Astrocyte (in vitro differentiated cells and primary cell): ENCODE measurements at regions not wholly inside any gene's neighbourhood (a gene's known extent, or its start where the extent isn't known, plus 50 kb on each side); places are given as distances from the start of the nearest gene placed in this dataset.

ENCODE experiments used
- DNase-seq: peaks from one replicate; pipeline ENCODE4 v3.0.0-alpha.2; 2010; ENCODE audit warnings: low read depth
- FAIRE-seq: peaks from 2 replicates; lab custom pipeline; 2011; peaks lifted over from hg19 to GRCh38; lab: Jason Lieb, UNC
- H2AFZ ChIP-seq: 2 replicates; pipeline ENCODE4 v1.6.0; 2012; ENCODE audit warnings: low read depth, low read length, inconsistent platforms
- H3K27ac ChIP-seq: 2 replicates; pipeline ENCODE4 v1.5.1; 2011; ENCODE audit warnings: low read depth, low read length, inconsistent platforms
- H3K27me3 ChIP-seq: 2 replicates; pipeline ENCODE4 v1.6.0; 2011; ENCODE audit warnings: low read length, inconsistent platforms; ENCODE audit not compliant: insufficient read depth
- H3K36me3 ChIP-seq: 2 replicates; pipeline ENCODE4 v1.5.1; 2011; ENCODE audit warnings: low read length, inconsistent platforms; ENCODE audit not compliant: insufficient read depth
- H3K4me1 ChIP-seq: 2 replicates; pipeline ENCODE4 v1.5.1; 2011; ENCODE audit warnings: low read length, inconsistent platforms; ENCODE audit not compliant: insufficient read depth
- H3K4me2 ChIP-seq: 2 replicates; pipeline ENCODE4 v1.6.0; 2012; ENCODE audit warnings: low read length, inconsistent platforms
- H3K4me3 ChIP-seq: 2 replicates; pipeline ENCODE4 v1.5.1; 2011; ENCODE audit warnings: low read depth, mild to moderate bottlenecking, low read length, inconsistent platforms; ENCODE audit not compliant: insufficient read depth
- H3K79me2 ChIP-seq: 2 replicates; pipeline ENCODE4 v1.6.0; 2012; ENCODE audit warnings: mild to moderate bottlenecking, low read length, inconsistent platforms; ENCODE audit not compliant: insufficient read depth
- H3K9ac ChIP-seq: 2 replicates; pipeline ENCODE4 v1.6.0; 2012; ENCODE audit warnings: mild to moderate bottlenecking, low read length, inconsistent platforms
- H3K9me3 ChIP-seq: 2 replicates; pipeline ENCODE4 v1.5.1; 2012; ENCODE audit warnings: low read depth, mild to moderate bottlenecking, low read length, inconsistent platforms; ENCODE audit not compliant: insufficient read depth
- H4K20me1 ChIP-seq: 2 replicates; pipeline ENCODE4 v1.6.0; 2012; ENCODE audit warnings: low read length, inconsistent platforms; ENCODE audit not compliant: insufficient read depth
- H3K27ac Mint-ChIP-seq: one replicate; pipeline ENCODE4 v1.8.0; 2021; ENCODE audit warnings: mild to moderate bottlenecking, mixed read lengths; ENCODE audit not compliant: unreplicated experiment
- H3K27me3 Mint-ChIP-seq: one replicate; pipeline ENCODE4 v1.8.0; 2021; ENCODE audit warnings: low read depth, mixed read lengths; ENCODE audit not compliant: unreplicated experiment
- H3K36me3 Mint-ChIP-seq: one replicate; pipeline ENCODE4 v1.8.0; 2021; ENCODE audit warnings: low read depth, mixed read lengths; ENCODE audit not compliant: unreplicated experiment
- H3K4me1 Mint-ChIP-seq: one replicate; pipeline ENCODE4 v1.8.0; 2021; ENCODE audit warnings: low read depth, mixed read lengths; ENCODE audit not compliant: unreplicated experiment
- H3K4me3 Mint-ChIP-seq: one replicate; pipeline ENCODE4 v1.8.0; 2021; ENCODE audit warnings: mild to moderate bottlenecking, moderate library complexity, mixed read lengths; ENCODE audit not compliant: unreplicated experiment
- H3K9me3 Mint-ChIP-seq: one replicate; pipeline ENCODE4 v1.8.0; 2021; ENCODE audit warnings: mild to moderate bottlenecking, mixed read lengths; ENCODE audit not compliant: unreplicated experiment
- EZH2 ChIP-seq: IDR thresholded peaks from 2 replicates; pipeline ENCODE4 v1.6.1; 2012; ENCODE audit warnings: mild to moderate bottlenecking, low read length, inconsistent platforms; ENCODE audit not compliant: insufficient read depth
- TF ChIP-seq, protein P1 (sequence below): IDR thresholded peaks from 2 replicates; pipeline ENCODE4 v1.5.1; 2011; ENCODE audit warnings: low read depth, mild to moderate bottlenecking, inconsistent platforms, low read length, moderate library complexity; ENCODE audit not compliant: insufficient read depth

DNA sequence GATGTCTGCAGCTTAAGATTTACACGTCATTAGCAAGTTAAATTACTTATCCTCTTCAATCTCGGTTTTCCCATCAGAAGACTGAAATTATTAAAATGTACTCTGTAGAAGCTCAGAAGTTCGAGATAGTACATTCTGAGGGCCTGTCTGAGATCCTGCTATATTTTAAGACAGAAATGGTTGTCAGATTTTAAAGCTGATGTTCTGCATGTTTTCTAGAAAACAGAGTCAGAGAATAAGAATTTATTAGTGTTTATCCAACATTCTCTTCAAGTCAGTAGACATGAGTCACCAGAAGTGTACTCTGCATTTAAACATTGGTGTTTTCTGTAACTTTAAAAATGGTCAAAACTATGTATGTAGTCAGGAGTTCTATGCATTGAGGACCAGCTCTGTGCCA, 155.2 kb upstream of the MYOCD start:
- no peak overlapping the region for H2AFZ ChIP-seq
- Mint-ChIP-seq H3K4me1 (peaks cover 21% of the 10 kb centered on the region), H3K9me3 (peaks cover 1% of the 10 kb centered on the region), H3K27me3 (no peaks in the 10 kb centered on the region), H3K27ac (no peak overlapping the region), H3K36me3 (no peaks in the 10 kb centered on the region), H3K4me3 (no peak overlapping the region)
- no peaks in the 10 kb centered on the region for H3K27me3 ChIP-seq
- no peaks in the 10 kb centered on the region for H3K79me2 ChIP-seq
- H3K27ac ChIP-seq, result peak overlapping the region; percentile 35
- H4K20me1 ChIP-seq, result no peaks in the 10 kb centered on the region
- no peaks in the 10 kb centered on the region for H3K36me3 ChIP-seq
- peaks cover 24% of the 10 kb centered on the region for H3K4me1 ChIP-seq
- no peak overlapping the region for H3K4me3 ChIP-seq
- peak overlapping the region; percentile 11 for H3K9ac ChIP-seq
- DNase-seq, result peak; percentile 49
- no peaks in the 10 kb centered on the region for H3K9me3 ChIP-seq
- TF ChIP-seq, protein P1, sequence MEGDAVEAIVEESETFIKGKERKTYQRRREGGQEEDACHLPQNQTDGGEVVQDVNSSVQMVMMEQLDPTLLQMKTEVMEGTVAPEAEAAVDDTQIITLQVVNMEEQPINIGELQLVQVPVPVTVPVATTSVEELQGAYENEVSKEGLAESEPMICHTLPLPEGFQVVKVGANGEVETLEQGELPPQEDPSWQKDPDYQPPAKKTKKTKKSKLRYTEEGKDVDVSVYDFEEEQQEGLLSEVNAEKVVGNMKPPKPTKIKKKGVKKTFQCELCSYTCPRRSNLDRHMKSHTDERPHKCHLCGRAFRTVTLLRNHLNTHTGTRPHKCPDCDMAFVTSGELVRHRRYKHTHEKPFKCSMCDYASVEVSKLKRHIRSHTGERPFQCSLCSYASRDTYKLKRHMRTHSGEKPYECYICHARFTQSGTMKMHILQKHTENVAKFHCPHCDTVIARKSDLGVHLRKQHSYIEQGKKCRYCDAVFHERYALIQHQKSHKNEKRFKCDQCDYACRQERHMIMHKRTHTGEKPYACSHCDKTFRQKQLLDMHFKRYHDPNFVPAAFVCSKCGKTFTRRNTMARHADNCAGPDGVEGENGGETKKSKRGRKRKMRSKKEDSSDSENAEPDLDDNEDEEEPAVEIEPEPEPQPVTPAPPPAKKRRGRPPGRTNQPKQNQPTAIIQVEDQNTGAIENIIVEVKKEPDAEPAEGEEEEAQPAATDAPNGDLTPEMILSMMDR, result no peak
- no peak for TF ChIP-seq EZH2
- peak overlapping the region; percentile 14 for H3K4me2 ChIP-seq
- FAIRE-seq, result peak; percentile 50

DNA sequence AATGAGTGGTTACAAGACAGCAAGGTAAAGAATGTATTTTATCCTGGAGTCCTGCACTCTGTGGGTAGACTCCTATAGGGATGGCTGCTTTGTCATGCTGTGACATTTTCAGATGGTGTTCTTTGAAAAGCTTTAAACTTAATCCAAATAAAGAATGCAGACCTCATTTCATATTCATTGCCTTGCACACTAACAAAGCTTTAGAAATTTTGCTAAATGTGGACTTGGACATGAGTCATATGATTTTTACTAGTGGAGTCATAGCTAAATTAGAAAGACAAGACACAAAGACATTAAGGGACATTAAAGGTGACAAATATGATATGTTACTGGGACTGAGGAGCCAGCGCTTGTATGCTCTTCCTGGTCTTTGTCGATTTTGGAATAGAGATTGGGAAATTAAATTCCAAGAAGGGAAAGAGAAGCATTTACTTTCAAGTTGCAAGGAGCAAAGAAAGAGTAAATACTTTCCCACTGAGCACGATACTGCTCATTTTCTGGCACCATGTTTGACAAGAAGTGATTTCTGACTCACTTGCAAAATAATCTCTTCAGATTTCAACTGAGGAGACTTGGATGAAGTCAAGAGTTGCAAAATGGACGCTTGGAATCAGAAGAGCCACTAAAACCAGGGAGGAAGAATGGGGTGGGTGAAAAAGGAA, 152.9 kb upstream of the MYOCD start:
- Mint-ChIP-seq H3K4me3 (no peak overlapping the region), H3K27me3 (no peaks in the 10 kb centered on the region), H3K9me3 (peaks cover 1% of the 10 kb centered on the region), H3K4me1 (peaks cover 21% of the 10 kb centered on the region), H3K27ac (no peak overlapping the region), H3K36me3 (no peaks in the 10 kb centered on the region)
- Histone ChIP-seq H3K4me3 (no peak overlapping the region), H3K9ac (no peak overlapping the region), H3K36me3 (no peaks in the 10 kb centered on the region), H3K9me3 (no peaks in the 10 kb centered on the region), H2AFZ (no peak overlapping the region), H3K79me2 (no peaks in the 10 kb centered on the region), H3K4me2 (peak overlapping the region; percentile 30), H4K20me1 (no peaks in the 10 kb centered on the region), H3K4me1 (peaks cover 24% of the 10 kb centered on the region), H3K27me3 (no peaks in the 10 kb centered on the region), H3K27ac (no peak overlapping the region)
- no peak for TF ChIP-seq EZH2
- TF ChIP-seq, protein P1, result no peak
- DNase-seq, result peak; percentile 54
- FAIRE-seq, result no peak

DNA sequence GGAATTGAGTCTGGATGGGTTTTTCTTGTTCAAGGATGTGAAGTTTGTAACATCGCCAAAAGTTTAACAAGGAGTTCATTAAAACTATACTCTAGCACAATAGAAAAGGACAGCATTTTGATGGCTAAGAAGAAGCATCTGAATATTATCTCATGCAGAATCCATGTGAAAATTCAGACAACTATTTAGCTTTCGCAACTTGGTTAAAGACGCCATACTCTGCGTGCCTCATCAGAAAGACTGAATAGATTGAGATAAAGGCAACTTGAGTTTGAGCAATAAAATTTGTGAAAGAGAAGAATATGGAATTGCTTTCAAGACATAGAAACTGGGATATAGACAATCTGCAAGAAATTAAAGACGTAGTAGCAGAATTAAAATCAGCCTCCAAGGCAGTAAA, 151.1 kb upstream of the MYOCD start:
- Histone ChIP-seq H3K36me3 (no peaks in the 10 kb centered on the region), H3K9me3 (no peaks in the 10 kb centered on the region), H3K27me3 (no peaks in the 10 kb centered on the region), H3K79me2 (no peaks in the 10 kb centered on the region), H3K27ac (no peak overlapping the region), H2AFZ (no peak overlapping the region), H3K4me3 (no peak overlapping the region), H3K4me1 (peaks cover 24% of the 10 kb centered on the region), H3K4me2 (no peak overlapping the region), H3K9ac (no peak overlapping the region), H4K20me1 (no peaks in the 10 kb centered on the region)
- FAIRE-seq, result no peak
- Mint-ChIP-seq H3K4me3 (no peak overlapping the region), H3K27ac (no peak overlapping the region), H3K27me3 (no peaks in the 10 kb centered on the region), H3K9me3 (peaks cover 1% of the 10 kb centered on the region), H3K36me3 (no peaks in the 10 kb centered on the region), H3K4me1 (peaks cover 21% of the 10 kb centered on the region)
- DNase-seq, result no peak
- TF ChIP-seq, protein P1, result no peak
- no peak for TF ChIP-seq EZH2
